ENCODE measurements at regions not wholly inside any gene's neighbourhood (a gene's known extent, or its start where the extent isn't known, plus 50 kb on each side); places are given as distances from the start of the nearest gene placed in this dataset.

- TF ChIP-seq CTCF (conservative IDR thresholded peaks at IDR 0.05; ENCODE audit: low read depth, low read length): no peak
- no peak for TF ChIP-seq POLR2A (IDR thresholded peaks at IDR 0.05; ENCODE audit: low read depth, low read length)
- no peak for TF ChIP-seq MXI1 (IDR thresholded peaks at IDR 0.05; ENCODE audit: borderline replicate concordance, low read depth, low read length)
- TF ChIP-seq NFE2L2 (IDR thresholded peaks at IDR 0.05; ENCODE audit: low read depth, low read length): no peak
- TF ChIP-seq SMC3 (IDR thresholded peaks at IDR 0.05; ENCODE audit: low read depth, low read length): no peak
- TF ChIP-seq CEBPB (IDR thresholded peaks at IDR 0.05; ENCODE audit: low read depth, low read length): no peak
- TF ChIP-seq BHLHE40 (IDR thresholded peaks at IDR 0.05; ENCODE audit: low read depth, low read length): no peak
- no peak for TF ChIP-seq ELK1 (IDR thresholded peaks at IDR 0.05; ENCODE audit: borderline replicate concordance, low read depth, low read length)
- no peak for TF ChIP-seq RFX5 (IDR thresholded peaks at IDR 0.05; ENCODE audit: low read depth, low read length)
- TF ChIP-seq RAD21 (IDR thresholded peaks at IDR 0.05; ENCODE audit: low read length): no peak
- no peak for TF ChIP-seq USF2 (IDR thresholded peaks at IDR 0.05; ENCODE audit: low read depth, low read length)
- no peak for TF ChIP-seq FOS (IDR thresholded peaks at IDR 0.05; ENCODE audit: low read depth, low read length)
- no peak for TF ChIP-seq RCOR1 (IDR thresholded peaks at IDR 0.05; ENCODE audit: insufficient replicate concordance, low read length)
These were observed 450.4 kb downstream of the GPATCH2 start for GRCh38 chr1:217180443-217180842.

Measured in IMR-90 (cell line).